Activated CD8-positive, alpha-beta memory T cell treated with anti-CD3 and anti-CD28 coated beads for 36 hours (primary cell): ENCODE measurements at regions not wholly inside any gene's neighbourhood (a gene's known extent, or its start where the extent isn't known, plus 50 kb on each side); places are given as distances from the start of the nearest gene placed in this dataset.
"Not testable (repeated sequence)": the region's sequence is repeated elsewhere in the genome, so short reads cannot be mapped to it uniquely, and the experiment has no call there.

Experiments used
- CTCF ChIA-PET: fragments of 350-600 bp; sonication (Branson Sonifier 250); formaldehyde crosslinking; loops from one replicate; lab custom pipeline; 2021; ENCODE audit warnings: antibody characterized with exemption; lab: Charles Lee
- POLR2A ChIA-PET: fragments of 350-600 bp; sonication (Branson Sonifier 250); formaldehyde crosslinking; loops from one replicate; lab custom pipeline; 2021; ENCODE audit warnings: antibody characterized with exemption; lab: Charles Lee

DNA sequence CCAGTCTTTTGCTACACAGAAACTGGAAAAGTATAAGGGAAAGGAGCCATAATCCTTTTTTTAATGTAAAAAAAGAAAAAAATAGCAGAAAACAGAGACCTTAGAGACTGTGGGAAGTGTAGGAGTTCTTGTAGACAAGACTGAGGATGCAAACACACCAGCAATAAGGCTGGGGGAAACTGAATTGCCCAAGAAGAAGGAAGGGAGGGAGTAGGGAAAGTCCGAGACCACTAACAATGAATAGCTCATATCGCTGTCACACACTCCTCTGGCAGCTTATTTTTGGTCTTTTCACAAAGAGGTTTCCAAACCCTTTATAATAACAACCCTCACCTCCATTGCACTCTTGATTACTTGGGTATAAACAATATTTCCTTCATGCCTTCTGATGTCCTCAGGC, 952.0 kb downstream of the SLITRK5 start:
- ChIA-PET CTCF (no interaction called here), POLR2A (no interaction called here)

DNA sequence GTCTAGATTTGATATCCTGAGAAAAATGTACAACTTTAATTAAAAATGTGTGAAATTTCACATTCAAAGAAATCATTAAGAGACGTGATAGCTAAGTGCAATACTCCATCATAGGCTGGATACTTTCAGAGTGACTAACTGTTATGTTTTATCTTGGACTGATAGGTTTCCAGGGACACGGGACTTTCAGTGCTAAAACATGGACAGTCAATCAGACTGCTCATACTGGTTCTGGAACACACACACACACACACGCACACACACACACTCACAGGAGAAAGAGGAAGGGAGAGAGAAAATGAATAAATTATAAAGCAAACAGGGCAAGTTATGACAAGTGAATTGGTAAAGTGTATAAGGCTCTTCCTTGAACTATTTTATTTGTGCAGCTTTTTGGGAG, 955.9 kb downstream of the SLITRK5 start:
- CTCF ChIA-PET: no interaction called here
- POLR2A ChIA-PET: no interaction called here

GRCh38 chr13:88628882-88629281, 957.7 kb downstream of the SLITRK5 start:
- ChIA-PET CTCF (no interaction called here), POLR2A (no interaction called here)

DNA sequence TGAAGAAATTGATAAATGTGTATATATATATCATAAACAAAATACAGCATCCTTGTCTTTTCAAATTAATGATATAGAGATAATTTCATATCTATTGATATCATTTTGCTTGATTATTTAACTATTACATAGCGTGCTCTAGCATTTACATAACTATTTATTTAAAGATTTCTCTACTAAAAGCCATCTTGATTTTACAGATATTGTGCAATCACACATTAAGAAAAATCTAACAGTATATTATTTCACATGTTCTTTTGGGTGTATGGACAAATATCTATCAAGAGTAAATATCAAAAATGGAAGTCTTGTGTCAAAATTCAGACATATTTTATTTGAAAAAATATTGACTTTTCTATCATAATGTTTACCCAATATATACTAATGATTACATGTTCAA, 966.8 kb downstream of the SLITRK5 start:
- ChIA-PET POLR2A (no interaction called here), CTCF (no interaction called here)

DNA sequence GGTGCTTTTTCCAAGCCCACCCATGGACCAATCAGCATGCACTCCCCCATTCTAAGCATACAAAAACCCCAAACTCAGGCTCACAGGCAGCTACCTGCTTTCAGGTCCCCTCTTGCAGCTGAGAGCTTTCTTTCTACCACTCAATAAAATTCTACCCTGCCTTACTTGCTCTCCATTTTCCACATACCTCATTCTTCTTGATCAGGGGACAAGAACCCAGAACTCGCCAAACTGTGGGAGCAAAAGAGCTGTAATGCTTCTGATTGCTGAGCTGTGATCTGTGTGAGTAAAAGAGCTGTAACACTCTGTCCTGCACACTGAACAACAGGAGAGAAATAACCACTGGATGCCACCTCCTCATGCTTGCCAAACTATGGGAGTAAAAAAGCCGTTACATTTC, 972.1 kb downstream of the SLITRK5 start:
- ChIA-PET CTCF (no interaction called here), POLR2A (no interaction called here)

DNA sequence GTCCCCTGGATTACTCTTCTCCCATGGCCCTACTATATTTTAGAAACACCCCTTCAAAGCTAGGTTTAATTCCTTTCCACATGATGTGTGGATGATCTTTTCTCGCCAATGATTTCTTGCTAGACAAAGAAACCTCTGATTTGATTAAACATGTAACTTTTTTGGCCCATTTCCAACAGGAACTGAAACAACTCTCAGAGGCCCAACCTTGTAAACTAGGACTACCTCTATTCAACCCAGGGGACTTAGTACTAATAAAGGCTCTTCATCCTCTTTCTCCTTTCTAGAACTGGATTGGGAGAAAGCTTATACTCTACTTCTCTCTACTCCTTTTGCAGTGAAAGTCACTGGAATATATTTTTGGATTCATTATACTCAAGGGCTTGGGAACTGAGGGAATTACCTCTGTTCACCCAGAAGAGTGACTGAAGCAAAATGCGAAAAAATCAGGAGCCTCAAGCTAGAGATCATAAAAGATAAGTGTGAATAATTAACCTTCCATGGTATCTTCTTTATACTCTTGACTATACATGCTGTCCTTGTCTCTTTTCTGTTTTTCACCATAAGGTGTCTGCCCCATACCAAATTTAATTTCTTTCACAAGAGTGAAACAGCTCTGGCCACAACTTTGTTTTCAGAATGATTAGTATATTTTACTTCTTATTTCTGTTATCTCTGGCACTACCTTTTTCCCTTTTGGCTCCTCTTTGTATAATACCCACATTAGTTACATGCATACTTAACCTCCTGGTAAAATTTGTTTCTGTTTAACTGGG, 977.6 kb downstream of the SLITRK5 start:
- ChIA-PET CTCF (no interaction called here), POLR2A (no interaction called here)

DNA sequence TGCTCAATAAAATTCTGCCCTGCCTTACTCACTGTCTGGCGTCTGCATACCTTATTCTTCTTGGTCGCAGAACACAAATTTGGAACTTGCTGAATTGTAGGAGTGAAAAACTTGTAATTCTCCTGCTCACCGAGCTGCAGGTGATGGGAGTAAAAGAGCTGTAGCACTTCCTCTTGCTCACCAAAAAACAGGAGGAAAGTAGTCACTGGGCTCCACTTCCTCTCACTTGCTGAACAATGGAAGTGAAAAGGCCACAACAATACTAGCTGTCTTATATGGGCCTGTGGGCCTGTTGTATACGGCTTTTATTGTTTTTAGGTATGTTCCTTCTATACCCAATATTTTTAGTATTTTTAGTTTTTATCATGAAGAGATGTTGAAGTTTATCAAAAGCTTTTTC, 978.7 kb downstream of the SLITRK5 start:
- POLR2A ChIA-PET: no interaction called here
- CTCF ChIA-PET: no interaction called here

DNA sequence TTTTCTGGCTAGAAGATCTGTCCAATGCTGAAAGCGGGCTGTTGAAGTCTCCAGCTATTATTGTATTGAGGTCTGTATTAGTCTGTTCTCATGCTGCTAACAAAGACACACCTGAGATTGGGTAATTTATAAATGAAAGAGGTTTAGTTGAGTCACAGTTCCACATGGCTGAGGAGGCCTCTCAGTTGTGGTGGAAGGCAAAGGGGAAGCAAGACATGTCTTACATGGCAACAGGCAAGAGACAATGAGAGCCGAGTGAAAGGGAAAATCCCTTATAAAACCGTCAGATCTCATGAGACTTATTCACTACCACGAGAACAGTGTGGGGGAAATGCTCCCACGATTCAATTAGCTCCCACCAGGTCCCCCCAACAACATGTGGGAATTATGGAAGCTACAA, 980.4 kb downstream of the SLITRK5 start:
- ChIA-PET CTCF (no interaction called here), POLR2A (no interaction called here)

GRCh38 chr13:88656751-88657150, 985.6 kb downstream of the SLITRK5 start:
- ChIA-PET POLR2A (no interaction called here), CTCF (no interaction called here)

DNA sequence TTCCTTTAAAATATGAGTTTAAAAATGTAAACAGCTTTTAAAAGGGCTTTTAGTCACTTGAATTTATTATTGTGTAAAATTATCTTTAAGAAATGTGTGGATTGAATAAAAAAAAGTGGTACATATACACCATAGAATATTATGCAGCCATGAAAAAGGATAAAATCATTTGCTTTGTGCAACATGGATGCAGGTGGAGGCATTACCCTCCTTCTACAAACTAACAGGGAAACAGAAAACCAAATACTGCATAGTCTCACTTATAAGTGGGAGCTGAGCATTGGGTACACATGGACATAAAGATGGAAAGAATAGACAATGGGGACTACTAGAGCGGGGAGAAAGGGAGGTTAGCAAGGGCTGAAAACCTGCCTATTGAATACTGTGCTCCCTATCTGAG, 999.3 kb downstream of the SLITRK5 start:
- ChIA-PET POLR2A (no interaction called here), CTCF (no interaction called here)

GRCh38 chr13:88674841-88675240, 1003.7 kb downstream of the SLITRK5 start:
- POLR2A ChIA-PET: no interaction called here
- CTCF ChIA-PET: no interaction called here

DNA sequence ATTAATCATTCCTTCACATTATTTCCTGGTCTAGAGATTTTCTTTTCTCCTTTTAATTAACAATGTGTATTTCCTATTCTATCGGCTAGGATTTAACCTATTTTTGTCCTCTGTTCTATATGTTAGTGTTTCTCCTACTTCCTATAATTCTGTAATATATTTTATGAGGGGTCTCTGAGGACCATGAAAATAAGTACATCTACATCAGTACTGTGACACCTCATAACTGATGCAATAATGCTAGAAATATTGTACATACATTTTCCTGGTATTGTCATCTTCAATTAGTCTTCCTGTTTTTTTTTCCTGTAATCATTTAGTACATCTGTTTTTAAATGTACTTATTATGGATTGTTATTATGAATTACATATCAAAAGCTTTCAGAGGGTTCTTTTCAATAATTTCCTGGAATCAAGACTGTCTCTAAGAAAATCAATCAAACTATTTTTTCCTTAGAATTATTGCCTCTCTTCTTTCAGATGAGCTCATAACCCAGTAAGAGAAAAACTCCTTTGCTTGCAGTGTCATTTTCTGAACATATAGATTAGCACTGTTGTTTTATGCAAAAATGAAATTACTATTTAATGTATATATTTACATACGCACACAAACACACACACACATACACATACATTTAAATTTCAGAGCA, 1004.3 kb downstream of the SLITRK5 start:
- ChIA-PET CTCF (no interaction called here), POLR2A (no interaction called here)

DNA sequence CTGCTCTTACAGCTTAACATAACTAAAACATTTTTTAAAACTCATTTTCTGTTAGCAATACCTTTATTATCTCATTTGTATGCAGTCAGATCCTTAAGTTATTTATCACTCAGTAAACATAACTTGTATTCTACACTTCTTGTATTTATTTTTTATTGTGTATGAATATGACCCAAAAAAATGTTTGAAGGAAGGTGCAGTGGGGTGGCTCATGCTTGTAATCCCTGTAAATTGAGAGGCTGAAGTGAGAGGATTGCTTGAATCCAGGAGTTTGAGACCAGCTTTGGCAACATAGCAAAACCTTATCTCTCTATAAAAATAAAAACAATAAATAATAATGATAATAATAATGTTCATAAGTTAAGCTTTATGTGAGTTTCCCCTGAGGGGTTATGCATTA, 1004.8 kb downstream of the SLITRK5 start:
- CTCF ChIA-PET: no interaction called here
- POLR2A ChIA-PET: no interaction called here

GRCh38 chr13:88685459-88685858, 1014.3 kb downstream of the SLITRK5 start:
- POLR2A ChIA-PET: no interaction called here
- CTCF ChIA-PET: interaction anchor here (0.6 kb wide), 1 partner anchor 333 kb away, joined by 3 read pairs; no protein-coding TSS in a partner anchor

- ChIA-PET POLR2A (no interaction called here), CTCF (no interaction called here)
Observed at GRCh38 chr13:88701551-88701950, 1030.4 kb downstream of the SLITRK5 start.

GRCh38 chr13:88704600-88705275, 1033.6 kb downstream of the SLITRK5 start:
- CTCF ChIA-PET: no interaction called here
- POLR2A ChIA-PET: no interaction called here

DNA sequence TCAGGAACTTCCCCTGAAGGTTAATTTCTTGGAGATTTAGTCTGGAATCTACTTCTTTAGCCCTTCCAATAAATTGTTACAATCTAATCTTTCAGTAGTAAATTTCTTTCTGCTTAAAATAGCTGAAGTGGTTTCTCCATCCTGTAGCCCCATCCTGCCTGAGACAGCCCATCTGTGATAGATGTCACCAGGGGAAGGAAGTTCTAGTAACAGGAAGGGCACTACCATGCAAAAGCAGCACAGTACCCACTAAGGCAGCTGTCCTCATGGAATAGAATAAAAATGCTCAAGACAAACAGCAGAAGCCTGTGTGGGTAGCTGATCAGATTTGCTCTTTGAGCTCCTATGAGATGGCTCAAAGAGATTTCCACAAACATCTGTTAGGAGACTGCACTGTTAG, 1036.5 kb downstream of the SLITRK5 start:
- CTCF ChIA-PET: no interaction called here
- POLR2A ChIA-PET: no interaction called here

DNA sequence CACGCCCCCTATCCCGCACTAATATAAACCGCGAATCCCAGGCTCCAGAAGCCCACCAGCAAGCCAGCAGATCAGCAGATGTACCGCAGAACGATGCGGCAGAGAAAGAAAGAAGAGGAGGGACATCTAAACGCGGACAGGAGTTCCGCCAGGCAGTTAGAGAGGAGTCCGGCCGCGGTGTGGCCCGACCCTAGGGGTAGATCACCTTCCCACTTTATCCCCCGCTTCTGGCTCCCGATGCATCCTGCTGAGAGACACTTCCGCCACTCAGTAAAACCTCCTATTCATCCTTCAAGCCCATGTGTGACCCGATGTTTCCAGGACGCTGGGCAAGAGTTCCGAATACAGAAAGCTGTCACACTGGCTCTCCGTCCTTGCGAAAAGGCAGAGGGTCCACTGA, 1046.8 kb downstream of the SLITRK5 start:
- POLR2A ChIA-PET: no interaction called here

DNA sequence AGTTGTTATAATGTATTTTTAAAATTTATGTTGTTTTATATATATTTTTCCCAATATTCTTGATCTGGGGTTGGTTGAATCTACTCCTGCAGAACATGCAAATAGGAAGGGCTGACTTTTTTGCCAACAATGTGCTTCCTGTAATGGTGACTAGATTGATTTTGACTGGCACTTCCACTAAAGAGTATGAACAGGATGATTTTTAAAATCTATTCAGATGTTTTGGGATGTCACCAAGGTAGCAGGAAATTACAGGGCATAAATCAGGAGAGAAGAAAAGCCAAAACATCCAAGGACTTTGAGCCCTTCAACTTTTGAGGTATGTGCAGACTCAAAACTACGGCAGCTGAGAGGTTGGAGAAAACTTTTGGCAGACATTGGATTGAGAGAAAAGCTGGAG, 1047.6 kb downstream of the SLITRK5 start:
- ChIA-PET CTCF (no interaction called here), POLR2A (no interaction called here)

More for the DNA sequence above, 1046.8 kb downstream of the SLITRK5 start:
- CTCF ChIA-PET: no interaction called here

DNA sequence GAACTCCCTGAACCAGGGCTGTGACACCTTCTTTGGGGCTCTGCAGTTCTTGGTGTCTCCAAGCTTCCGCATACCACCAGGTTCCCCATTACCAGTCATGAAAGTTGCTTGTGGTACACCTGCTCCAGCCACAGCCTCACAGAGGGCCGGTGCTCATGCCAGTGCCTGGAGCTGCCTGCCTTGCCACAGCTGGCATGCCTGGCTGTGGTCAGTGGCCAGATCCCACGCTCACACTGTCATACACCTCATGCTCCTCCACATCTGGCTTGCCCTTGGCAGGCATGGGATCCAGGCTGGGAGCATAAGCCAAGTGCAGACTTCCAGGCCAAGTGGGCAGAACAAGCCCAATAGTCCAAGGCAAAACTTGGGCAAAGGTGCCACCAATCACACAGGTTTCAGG, 1054.9 kb downstream of the SLITRK5 start:
- CTCF ChIA-PET: no interaction called here
- POLR2A ChIA-PET: no interaction called here

DNA sequence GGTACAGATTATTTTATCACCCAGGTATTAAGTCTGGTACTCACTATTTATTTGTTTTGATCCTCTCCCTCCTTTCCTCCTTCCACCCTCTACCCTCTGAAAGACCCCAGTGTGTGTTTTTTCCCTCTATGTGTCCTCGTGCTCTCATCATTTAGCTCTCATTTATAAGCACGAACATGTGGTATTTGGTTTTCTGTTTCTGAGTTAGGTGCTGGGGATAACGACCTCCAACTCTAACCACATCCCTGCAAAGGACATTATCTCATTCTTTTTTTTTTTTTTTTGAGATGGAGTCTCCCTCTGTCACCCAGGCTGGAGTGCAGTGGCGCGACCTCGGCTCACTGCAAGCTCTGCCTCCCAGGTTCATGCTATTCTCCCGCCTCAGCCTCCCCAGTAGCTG, 1056.1 kb downstream of the SLITRK5 start:
- CTCF ChIA-PET: not testable (repeated sequence)

More for the DNA sequence above, 1056.1 kb downstream of the SLITRK5 start:
- POLR2A ChIA-PET: not testable (repeated sequence)
